Lung (tissue), 11 donors: ENCODE measurements at regions not wholly inside any gene's neighbourhood (a gene's known extent, or its start where the extent isn't known, plus 50 kb on each side); places are given as distances from the start of the nearest gene placed in this dataset.

Experiments used
- ATAC-seq: fragments of 200-7000 bp; cut with Tn5 transposase; one replicate; pipeline ENCODE4 v1.9.1; 2020; ENCODE audit warnings: moderate number of reproducible peaks; ENCODE audit not compliant: insufficient read depth, low FRiP score
- DNase-seq, 3 donors: peaks; one replicate each; pipeline ENCODE4 v3.0.0-alpha.2; 2013 to 2017
- H3K27ac ChIP-seq, 2 donors: one replicate each; pipeline ENCODE4 v1.5.1; 2013; ENCODE audit warnings: mild to moderate bottlenecking in 2 of 2, moderate library complexity in 2 of 2, control low read depth in 1 of 2, inconsistent platforms in 1 of 2, low read depth in 1 of 2, low read length in 1 of 2
- H3K27me3 ChIP-seq, 3 donors: one replicate each; pipeline ENCODE4 v1.5.1; 2013; ENCODE audit warnings: low read length in 2 of 3; ENCODE audit not compliant: control insufficient read depth in 3 of 3, insufficient read depth in 3 of 3
- H3K36me3 ChIP-seq, 4 donors: one replicate each; pipeline ENCODE4 v1.5.1; 2013; ENCODE audit warnings: low read length in 4 of 4, mild to moderate bottlenecking in 1 of 4, moderate library complexity in 1 of 4; ENCODE audit not compliant: control insufficient read depth in 4 of 4, insufficient read depth in 4 of 4
- H3K4me1 ChIP-seq, 5 donors: one replicate each; pipeline ENCODE4 v1.5.1; 2013; ENCODE audit warnings: low read length in 5 of 5, mild to moderate bottlenecking in 2 of 5, moderate library complexity in 1 of 5; ENCODE audit not compliant: control insufficient read depth in 5 of 5, insufficient read depth in 5 of 5
- H3K4me3 ChIP-seq: one replicate; pipeline ENCODE4 v1.5.1; 2013; ENCODE audit warnings: mild to moderate bottlenecking, control low read depth, moderate library complexity
- H3K9ac ChIP-seq, 2 donors: one replicate each; pipeline ENCODE4 v1.5.1; 2013; ENCODE audit warnings: low read length in 2 of 2, control low read depth in 1 of 2; ENCODE audit not compliant: insufficient read depth in 1 of 2
- H3K9me3 ChIP-seq, 4 donors: one replicate each; pipeline ENCODE4 v1.5.1; 2013; ENCODE audit warnings: low read length in 3 of 4, mild to moderate bottlenecking in 1 of 4, moderate library complexity in 1 of 4; ENCODE audit not compliant: control insufficient read depth in 4 of 4, insufficient read depth in 3 of 4
- WGBS, 2 donors: extraction: QIAGEN DNeasy Blood & Tissue Kit; methylation state at CpG; one replicate each; pipeline ENCODE4 v1.1.7; 2013; 5-methylcytosine and 5-hydroxymethylcytosine counted together
- TF ChIP-seq, protein P1 (sequence below): IDR thresholded peaks from 2 replicates; pipeline ENCODE4 v1.5.1; 2012; ENCODE audit warnings: mild to moderate bottlenecking; ENCODE audit errors: control extremely low read depth, extremely low read depth
- donor health status: control.
- donor health status: control.
- donor health status: Bipolar disorder and iron deficiency.
- donor health status: healthy.
- donor health status: DM: yes; HTN: yes; CAD: no.

DNA sequence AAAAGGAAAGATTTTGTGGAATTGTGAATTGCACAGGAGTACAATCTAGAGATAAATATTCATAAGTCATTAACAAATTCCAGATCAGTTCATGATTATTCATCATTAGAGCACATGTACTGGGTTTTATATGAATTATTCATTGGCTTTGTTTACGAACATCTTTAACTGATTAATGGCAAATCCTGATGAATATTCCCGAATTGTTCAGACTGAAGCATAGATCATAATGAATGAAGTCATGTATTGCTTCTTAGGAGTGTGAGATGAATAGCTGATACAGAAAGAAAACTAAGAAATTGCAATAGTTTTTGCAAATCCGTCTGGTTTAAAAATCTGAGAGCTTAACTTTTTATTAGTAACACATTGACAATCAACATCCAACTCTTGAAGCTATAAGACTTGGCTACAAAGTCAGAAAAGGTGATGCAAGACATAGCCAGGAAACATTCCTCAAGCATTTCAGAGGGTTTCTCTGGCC, 183.6 kb upstream of the DGKB start:
- TF ChIP-seq, protein P1, sequence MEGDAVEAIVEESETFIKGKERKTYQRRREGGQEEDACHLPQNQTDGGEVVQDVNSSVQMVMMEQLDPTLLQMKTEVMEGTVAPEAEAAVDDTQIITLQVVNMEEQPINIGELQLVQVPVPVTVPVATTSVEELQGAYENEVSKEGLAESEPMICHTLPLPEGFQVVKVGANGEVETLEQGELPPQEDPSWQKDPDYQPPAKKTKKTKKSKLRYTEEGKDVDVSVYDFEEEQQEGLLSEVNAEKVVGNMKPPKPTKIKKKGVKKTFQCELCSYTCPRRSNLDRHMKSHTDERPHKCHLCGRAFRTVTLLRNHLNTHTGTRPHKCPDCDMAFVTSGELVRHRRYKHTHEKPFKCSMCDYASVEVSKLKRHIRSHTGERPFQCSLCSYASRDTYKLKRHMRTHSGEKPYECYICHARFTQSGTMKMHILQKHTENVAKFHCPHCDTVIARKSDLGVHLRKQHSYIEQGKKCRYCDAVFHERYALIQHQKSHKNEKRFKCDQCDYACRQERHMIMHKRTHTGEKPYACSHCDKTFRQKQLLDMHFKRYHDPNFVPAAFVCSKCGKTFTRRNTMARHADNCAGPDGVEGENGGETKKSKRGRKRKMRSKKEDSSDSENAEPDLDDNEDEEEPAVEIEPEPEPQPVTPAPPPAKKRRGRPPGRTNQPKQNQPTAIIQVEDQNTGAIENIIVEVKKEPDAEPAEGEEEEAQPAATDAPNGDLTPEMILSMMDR, result no peak
- Histone ChIP-seq H3K9ac (no peak overlapping the region), H3K9me3 (no peaks in the 10 kb centered on the region), H3K4me3 (no peak overlapping the region), H3K36me3 (no peaks in the 10 kb centered on the region), H3K27me3 (no peaks in the 10 kb centered on the region), H3K4me1 (no peaks in the 10 kb centered on the region), H3K27ac (no peak overlapping the region)
- DNase-seq, result no peak
- ATAC-seq, result no peak
- 70 to 72% methylated on average over 3 of the region's 3 CpGs for WGBS, 2 donors

DNA sequence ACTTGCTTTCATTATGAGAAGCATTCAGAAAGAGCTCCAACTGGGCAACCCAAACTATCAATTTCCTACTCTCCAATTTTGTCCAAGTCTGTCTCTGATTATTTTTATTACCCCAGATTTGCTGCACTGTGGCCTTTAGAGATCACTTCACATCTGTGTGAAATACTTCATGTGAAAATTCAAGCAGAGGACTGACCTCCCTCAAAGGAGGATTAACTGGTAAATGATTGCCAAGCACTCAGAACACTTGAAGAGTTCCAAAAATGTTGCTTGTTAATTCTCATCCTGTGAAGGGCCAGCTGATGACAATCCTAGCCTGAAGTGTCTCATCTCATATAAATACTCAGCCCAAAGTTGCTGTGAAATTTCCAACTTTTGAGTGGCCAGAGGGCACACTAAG, 182.8 kb upstream of the DGKB start:
- Histone ChIP-seq H3K4me1 (no peaks in the 10 kb centered on the region), H3K27ac (no peak overlapping the region), H3K4me3 (no peak overlapping the region), H3K27me3 (no peaks in the 10 kb centered on the region), H3K9ac (no peak overlapping the region), H3K9me3 (no peaks in the 10 kb centered on the region), H3K36me3 (no peaks in the 10 kb centered on the region)
- ATAC-seq (no peak), DNase-seq (no peak)
- TF ChIP-seq, protein P1, result no peak

DNA sequence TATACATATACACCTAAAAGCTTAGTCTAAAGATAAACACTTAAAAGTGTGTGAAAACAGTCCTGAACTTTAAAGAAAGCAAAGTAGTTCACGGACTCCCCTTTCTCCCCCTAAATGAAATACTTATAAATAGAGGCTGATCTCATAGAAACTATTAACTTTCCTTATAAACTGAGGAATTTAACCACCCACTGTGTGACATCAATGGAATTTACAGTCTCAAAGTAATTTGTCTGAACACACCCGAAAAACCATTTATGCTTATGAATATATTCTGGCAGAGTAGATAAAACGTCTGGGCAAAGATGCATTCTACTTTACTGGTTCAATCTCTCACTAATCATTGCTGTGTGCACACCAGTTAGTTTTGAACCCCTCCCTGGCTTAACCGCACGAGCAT, 181.8 kb upstream of the DGKB start:
- no peak for ATAC-seq
- DNase-seq, result no peak
- Histone ChIP-seq H3K27ac (no peak overlapping the region), H3K27me3 (no peaks in the 10 kb centered on the region), H3K9me3 (no peaks in the 10 kb centered on the region), H3K36me3 (no peaks in the 10 kb centered on the region), H3K9ac (no peak overlapping the region), H3K4me1 (no peaks in the 10 kb centered on the region), H3K4me3 (no peak overlapping the region)
- TF ChIP-seq, protein P1, result no peak
- 65 to 78% methylated on average over 5 of the region's 5 CpGs for WGBS, 2 donors

DNA sequence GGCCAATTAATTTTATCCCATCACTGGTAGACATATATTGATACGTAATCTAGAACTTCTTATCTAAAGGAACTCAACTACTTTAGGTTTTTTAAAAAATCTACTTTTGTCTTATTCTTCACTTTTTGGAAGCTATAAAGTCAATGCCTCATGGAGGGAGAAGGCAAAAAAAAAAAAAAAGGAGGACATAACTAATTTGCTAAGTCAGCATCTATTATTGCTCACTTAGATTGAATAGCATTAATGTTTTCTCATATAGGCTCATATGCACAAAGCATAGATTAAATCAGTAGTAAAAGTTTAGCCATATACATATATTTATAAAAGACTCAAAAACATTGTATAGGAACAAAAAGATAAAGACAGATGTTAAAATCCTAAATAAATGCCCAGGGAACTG, 179.3 kb upstream of the DGKB start:
- no peaks in the 10 kb centered on the region for H3K4me1 ChIP-seq
- TF ChIP-seq, protein P1, result no peak
- 70 to 95% methylated on average over 1 of the region's 1 CpG for WGBS, 2 donors
- H3K9me3 ChIP-seq, result no peaks in the 10 kb centered on the region
- ATAC-seq (no peak), DNase-seq (no peak)
- H3K27me3 ChIP-seq, result no peaks in the 10 kb centered on the region
- no peaks in the 10 kb centered on the region for H3K36me3 ChIP-seq
- H3K4me3 ChIP-seq, result no peak overlapping the region
- H3K9ac ChIP-seq, result no peak overlapping the region
- no peak overlapping the region for H3K27ac ChIP-seq
